ENCODE measurements at regions not wholly inside any gene's neighbourhood (a gene's known extent, or its start where the extent isn't known, plus 50 kb on each side); places are given as distances from the start of the nearest gene placed in this dataset.

- no peak for DNase-seq
- TF ChIP-seq RFX5 (IDR thresholded peaks at IDR 0.05; ENCODE audit: low read length), result no peak
- Histone ChIP-seq H3K9me3 (no peaks in the 10 kb centered on the region), H2AFZ (ENCODE audit: low read depth) (no peak overlapping the region), H3K27me3 (ENCODE audit: insufficient read depth) (no peaks in the 10 kb centered on the region), H3K9me2 (no peaks in the 10 kb centered on the region), H3K4me3 (ENCODE audit: low read depth in 2 of 2, low read length in 1 of 2) (no peak overlapping the region), H3F3A (replicated peaks; ENCODE audit: insufficient read depth) (no peaks in the 10 kb centered on the region), H4K20me1 (ENCODE audit: insufficient read depth) (no peaks in the 10 kb centered on the region), H3K9ac (no peak overlapping the region), H3K4me2 (no peak overlapping the region), H3K79me2 (ENCODE audit: insufficient read depth) (no peaks in the 10 kb centered on the region), H3K36me3 (replicated peaks in 1 of 2; ENCODE audit: control insufficient read depth in 1 of 2, insufficient read depth in 2 of 2, low read length in 1 of 2) (no peaks in the 10 kb centered on the region), H3K27ac (ENCODE audit: low read depth in 2 of 2, low read length in 1 of 2) (no peak overlapping the region), H3K4me1 (ENCODE audit: control insufficient read depth in 1 of 2, insufficient read depth in 2 of 2, low read depth in 1 of 2, low read length in 1 of 2) (no peaks in the 10 kb centered on the region)
- POLR2A ChIA-PET, result no interaction called here
- CTCF ChIA-PET, result no interaction called here
- 32% methylated on average over 1 of the region's 1 CpG for WGBS (ENCODE audit: low lambda C conversion rate)
Measured at GRCh38 chr3:74167926-74168325, 446.5 kb downstream of the CNTN3 start.

GRCh38 chr3:74165211-74165610, 449.2 kb downstream of the CNTN3 start:
- POLR2A ChIA-PET, result no interaction called here
- no peaks in the 10 kb centered on the region for H3K4me1 ChIP-seq (ENCODE audit: control insufficient read depth in 1 of 2, insufficient read depth in 2 of 2, low read depth in 1 of 2, low read length in 1 of 2)
- H2AFZ ChIP-seq (ENCODE audit: low read depth), result no peak overlapping the region
- H3K79me2 ChIP-seq (ENCODE audit: insufficient read depth), result no peaks in the 10 kb centered on the region
- WGBS (ENCODE audit: low lambda C conversion rate), result 22% methylated on average over 4 of the region's 4 CpGs
- DNase-seq, result no peak
- H3K9me3 ChIP-seq, result no peaks in the 10 kb centered on the region
- CTCF ChIA-PET, result interaction anchor here (0.6 kb wide), 1 partner anchor 372 kb away, joined by 3 read pairs; no protein-coding TSS in a partner anchor
- no peak overlapping the region for H3K4me3 ChIP-seq (ENCODE audit: low read depth in 2 of 2, low read length in 1 of 2)
- no peaks in the 10 kb centered on the region for H3K27me3 ChIP-seq (ENCODE audit: insufficient read depth)
- TF ChIP-seq RAD21 (IDR thresholded peaks at IDR 0.05; ENCODE audit: low read length) (no peak), GATA2 (CRISPR knock-in tag; IDR thresholded peaks at IDR 0.05) (no peak), PBX3 (IDR thresholded peaks at IDR 0.05) (no peak), MXI1 (IDR thresholded peaks at IDR 0.05; ENCODE audit: low read depth, low read length) (no peak), RXRA (IDR thresholded peaks at IDR 0.05; ENCODE audit: borderline replicate concordance, low read depth) (no peak), TAF1 (IDR thresholded peaks at IDR 0.05; ENCODE audit: borderline replicate concordance, low read depth, low read length) (no peak), TEAD4 (IDR thresholded peaks at IDR 0.05; ENCODE audit: borderline replicate concordance, insufficient read depth) (no peak), REST (IDR thresholded peaks at IDR 0.05; ENCODE audit: low read depth, low read length) (no peak), FOXJ3 (CRISPR knock-in tag; IDR thresholded peaks at IDR 0.05) (no peak), FOXM1 (IDR thresholded peaks at IDR 0.05; ENCODE audit: low read depth) (no peak), RCOR1 (IDR thresholded peaks at IDR 0.05; ENCODE audit: low read length) (no peak), MEF2A (IDR thresholded peaks at IDR 0.05; ENCODE audit: borderline replicate concordance, low read depth) (no peak), CHD2 (IDR thresholded peaks at IDR 0.05; ENCODE audit: low read length, partially characterized antibody) (no peak), YY1 (IDR thresholded peaks at IDR 0.05; ENCODE audit: low read depth) (no peak), MAX (IDR thresholded peaks at IDR 0.05; ENCODE audit: low read depth) (no peak), SIN3A (IDR thresholded peaks at IDR 0.05; ENCODE audit: borderline replicate concordance, low read depth, low read length) (no peak), ELF1 (IDR thresholded peaks at IDR 0.05) (no peak), NRF1 (IDR thresholded peaks at IDR 0.05; ENCODE audit: low read depth, low read length) (no peak)
- H3F3A ChIP-seq (replicated peaks; ENCODE audit: insufficient read depth), result no peaks in the 10 kb centered on the region
- H3K27ac ChIP-seq (ENCODE audit: low read depth in 2 of 2, low read length in 1 of 2), result no peak overlapping the region
- no peaks in the 10 kb centered on the region for H3K9me2 ChIP-seq
- no peak overlapping the region for H3K9ac ChIP-seq
- no peak overlapping the region for H3K4me2 ChIP-seq
- H3K36me3 ChIP-seq (replicated peaks in 1 of 2; ENCODE audit: control insufficient read depth in 1 of 2, insufficient read depth in 2 of 2, low read length in 1 of 2), result no peaks in the 10 kb centered on the region
- no peaks in the 10 kb centered on the region for H4K20me1 ChIP-seq (ENCODE audit: insufficient read depth)
